Loucy (cell line): ENCODE measurements at regions not wholly inside any gene's neighbourhood (a gene's known extent, or its start where the extent isn't known, plus 50 kb on each side); places are given as distances from the start of the nearest gene placed in this dataset.

ENCODE experiments used
- H2AFZ ChIP-seq: fragments of 200-600 bp; sonication (generic); 2 replicates; pipeline ENCODE4 v1.6.0; 2016; ENCODE audit warnings: antibody characterized with exemption, mild to moderate bottlenecking, low read length, moderate library complexity
- H3F3A ChIP-seq: fragments of 200-600 bp; 2 replicates; pipeline ENCODE4 v1.6.0; 2016; ENCODE audit warnings: antibody characterized with exemption, low read depth, mild to moderate bottlenecking
- H3K27me3 ChIP-seq: fragments of 200-600 bp; sonication (generic); 2 replicates; pipeline ENCODE4 v1.6.1; 2014; ENCODE audit warnings: low read length, mild to moderate bottlenecking; ENCODE audit not compliant: insufficient read depth, poor library complexity, severe bottlenecking
- H3K36me3 ChIP-seq: fragments of 200-600 bp; sonication (generic); 2 replicates; pipeline ENCODE4 v1.6.1; 2016; ENCODE audit warnings: low read length; ENCODE audit not compliant: insufficient read depth
- H3K4me1 ChIP-seq: fragments of 200-600 bp; sonication (generic); 2 replicates; pipeline ENCODE4 v1.5.1; 2014; ENCODE audit warnings: low read length, mild to moderate bottlenecking; ENCODE audit not compliant: insufficient read depth, poor library complexity, severe bottlenecking
- H3K4me2 ChIP-seq: fragments of 200-600 bp; sonication (generic); 2 replicates; pipeline ENCODE4 v1.6.0; 2014; ENCODE audit warnings: antibody characterized with exemption, low read length, low read depth, mild to moderate bottlenecking; ENCODE audit not compliant: poor library complexity, severe bottlenecking
- H3K4me3 ChIP-seq: fragments of 200-600 bp; sonication (generic); 2 replicates; pipeline ENCODE4 v1.5.1; 2014; ENCODE audit warnings: low read length, mild to moderate bottlenecking, mixed read lengths; ENCODE audit not compliant: poor library complexity, severe bottlenecking
- H3K79me2 ChIP-seq: fragments of 200-600 bp; sonication (generic); 2 replicates; pipeline ENCODE4 v1.6.1; 2014; ENCODE audit warnings: low read length; ENCODE audit not compliant: insufficient read depth
- H3K9ac ChIP-seq: fragments of 200-600 bp; sonication (generic); 2 replicates; pipeline ENCODE4 v1.6.0; 2014; ENCODE audit warnings: mild to moderate bottlenecking, low read depth, low read length, moderate library complexity; ENCODE audit not compliant: poor library complexity, severe bottlenecking
- H3K9me2 ChIP-seq: fragments of 200-600 bp; sonication (generic); replicated peaks from 2 replicates; pipeline ENCODE4 v1.6.1; 2016; ENCODE audit warnings: low read depth, low read length, mixed read lengths
- H3K9me3 ChIP-seq: fragments of 200-600 bp; sonication (generic); 2 replicates; pipeline ENCODE4 v1.6.1; 2014; ENCODE audit warnings: mild to moderate bottlenecking, antibody characterized with exemption, low read length, low read depth; ENCODE audit not compliant: insufficient read depth
- H4K20me1 ChIP-seq: fragments of 200-600 bp; sonication (generic); 2 replicates; pipeline ENCODE4 v1.6.0; 2014; ENCODE audit warnings: antibody characterized with exemption, low read length, mild to moderate bottlenecking; ENCODE audit not compliant: insufficient read depth, poor library complexity, severe bottlenecking
- EZH2phosphoT487 ChIP-seq: fragments of 200-600 bp; IDR thresholded peaks from 2 replicates; pipeline ENCODE4 v1.6.1; 2018; ENCODE audit warnings: antibody characterized with exemption, mild to moderate bottlenecking, moderate library complexity, borderline replicate concordance
- TF ChIP-seq, protein P1 (sequence below): fragments of 200-600 bp; sonication (generic); conservative IDR thresholded peaks from 2 replicates; pipeline ENCODE4 v1.5.1; 2014; ENCODE audit warnings: mild to moderate bottlenecking, antibody characterized with exemption, low read length

DNA sequence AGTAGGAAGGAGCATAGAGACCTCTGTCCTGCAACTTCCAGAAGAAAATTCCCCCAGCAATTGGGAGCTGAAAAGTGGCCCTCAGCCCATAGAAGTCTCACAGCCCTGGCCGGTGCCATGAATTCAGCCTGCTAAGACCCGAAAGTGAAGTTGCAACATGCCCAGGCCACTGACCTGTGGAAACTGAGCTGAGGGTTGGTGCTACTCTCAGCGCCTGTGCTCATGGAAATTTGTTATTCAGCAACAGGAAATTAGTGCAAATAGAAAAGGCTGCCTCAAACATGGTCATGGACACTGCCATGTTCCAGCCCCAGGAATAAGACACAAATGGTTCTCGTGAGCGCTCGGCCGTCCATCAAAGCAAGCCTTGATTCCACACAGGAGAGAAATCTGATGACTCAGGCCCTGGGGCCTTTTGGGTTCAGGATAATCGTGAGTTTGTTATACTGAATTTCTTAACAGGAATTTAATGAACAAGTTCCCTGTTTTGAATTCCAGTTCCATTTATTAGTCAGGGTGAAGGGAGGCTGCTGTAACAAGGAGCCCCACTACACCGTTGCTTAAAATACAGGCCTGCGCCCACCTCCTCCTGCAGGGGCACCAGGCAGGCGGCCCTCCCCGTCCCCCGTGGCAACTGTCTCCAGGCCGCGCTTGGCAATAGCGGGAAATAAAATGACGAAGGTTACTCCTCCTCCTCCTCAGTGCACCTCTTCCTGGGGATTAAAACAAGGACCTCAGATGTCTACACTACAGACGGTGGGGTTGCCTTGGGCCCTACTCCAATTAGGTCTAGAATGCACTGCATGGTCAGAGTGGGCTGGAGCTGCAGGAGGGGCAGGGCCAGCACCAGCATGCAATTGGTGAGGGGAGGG lies 152.9 kb downstream of the ERMARD start:
- no peaks in the 10 kb centered on the region for H3K79me2 ChIP-seq
- no peaks in the 10 kb centered on the region for H4K20me1 ChIP-seq
- no peaks in the 10 kb centered on the region for H3K36me3 ChIP-seq
- TF ChIP-seq, protein P1, sequence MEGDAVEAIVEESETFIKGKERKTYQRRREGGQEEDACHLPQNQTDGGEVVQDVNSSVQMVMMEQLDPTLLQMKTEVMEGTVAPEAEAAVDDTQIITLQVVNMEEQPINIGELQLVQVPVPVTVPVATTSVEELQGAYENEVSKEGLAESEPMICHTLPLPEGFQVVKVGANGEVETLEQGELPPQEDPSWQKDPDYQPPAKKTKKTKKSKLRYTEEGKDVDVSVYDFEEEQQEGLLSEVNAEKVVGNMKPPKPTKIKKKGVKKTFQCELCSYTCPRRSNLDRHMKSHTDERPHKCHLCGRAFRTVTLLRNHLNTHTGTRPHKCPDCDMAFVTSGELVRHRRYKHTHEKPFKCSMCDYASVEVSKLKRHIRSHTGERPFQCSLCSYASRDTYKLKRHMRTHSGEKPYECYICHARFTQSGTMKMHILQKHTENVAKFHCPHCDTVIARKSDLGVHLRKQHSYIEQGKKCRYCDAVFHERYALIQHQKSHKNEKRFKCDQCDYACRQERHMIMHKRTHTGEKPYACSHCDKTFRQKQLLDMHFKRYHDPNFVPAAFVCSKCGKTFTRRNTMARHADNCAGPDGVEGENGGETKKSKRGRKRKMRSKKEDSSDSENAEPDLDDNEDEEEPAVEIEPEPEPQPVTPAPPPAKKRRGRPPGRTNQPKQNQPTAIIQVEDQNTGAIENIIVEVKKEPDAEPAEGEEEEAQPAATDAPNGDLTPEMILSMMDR = no peak
- TF ChIP-seq EZH2phosphoT487 = no peak
- H3K4me1 ChIP-seq = no peaks in the 10 kb centered on the region
- H3K9ac ChIP-seq = no peak overlapping the region
- no peaks in the 10 kb centered on the region for H3K27me3 ChIP-seq
- no peaks in the 10 kb centered on the region for H3F3A ChIP-seq
- no peak overlapping the region for H3K4me3 ChIP-seq
- no peak overlapping the region for H3K4me2 ChIP-seq
- H3K9me3 ChIP-seq = peaks cover 12% of the 10 kb centered on the region; the same call in 1 of the 2 replicates
- no peak overlapping the region for H2AFZ ChIP-seq
- H3K9me2 ChIP-seq = no peaks in the 10 kb centered on the region

DNA sequence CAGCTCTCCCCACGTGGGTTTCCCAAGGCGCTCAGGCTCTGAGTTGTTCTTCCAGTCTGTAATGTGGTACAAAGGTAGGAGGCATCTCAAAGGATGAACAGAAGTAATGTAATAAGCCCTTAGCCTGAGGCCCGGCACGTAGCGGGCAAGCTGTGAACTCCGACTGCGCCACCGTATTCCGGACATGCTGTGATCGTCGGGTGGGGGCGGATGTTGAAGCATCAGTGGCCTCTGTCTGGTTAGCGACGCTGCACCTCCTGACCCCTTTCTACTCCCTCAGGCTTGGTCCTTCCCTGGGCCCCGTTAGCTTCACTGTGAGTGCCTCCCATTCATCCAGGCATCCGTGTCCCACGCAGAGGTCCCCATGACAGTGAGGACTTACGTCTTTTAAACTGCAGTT lies 151.7 kb downstream of the ERMARD start:
- no peak overlapping the region for H3K4me2 ChIP-seq
- H3K9me2 ChIP-seq = no peaks in the 10 kb centered on the region
- H3K27me3 ChIP-seq = no peaks in the 10 kb centered on the region
- no peak for TF ChIP-seq EZH2phosphoT487
- TF ChIP-seq, protein P1 = no peak
- no peak overlapping the region for H2AFZ ChIP-seq
- H3K9ac ChIP-seq = no peak overlapping the region
- no peaks in the 10 kb centered on the region for H4K20me1 ChIP-seq
- peaks cover 12% of the 10 kb centered on the region; the same call in 1 of the 2 replicates for H3K9me3 ChIP-seq
- no peaks in the 10 kb centered on the region for H3K36me3 ChIP-seq
- no peaks in the 10 kb centered on the region for H3F3A ChIP-seq
- no peak overlapping the region for H3K4me3 ChIP-seq
- H3K4me1 ChIP-seq = no peaks in the 10 kb centered on the region
- no peaks in the 10 kb centered on the region for H3K79me2 ChIP-seq

DNA sequence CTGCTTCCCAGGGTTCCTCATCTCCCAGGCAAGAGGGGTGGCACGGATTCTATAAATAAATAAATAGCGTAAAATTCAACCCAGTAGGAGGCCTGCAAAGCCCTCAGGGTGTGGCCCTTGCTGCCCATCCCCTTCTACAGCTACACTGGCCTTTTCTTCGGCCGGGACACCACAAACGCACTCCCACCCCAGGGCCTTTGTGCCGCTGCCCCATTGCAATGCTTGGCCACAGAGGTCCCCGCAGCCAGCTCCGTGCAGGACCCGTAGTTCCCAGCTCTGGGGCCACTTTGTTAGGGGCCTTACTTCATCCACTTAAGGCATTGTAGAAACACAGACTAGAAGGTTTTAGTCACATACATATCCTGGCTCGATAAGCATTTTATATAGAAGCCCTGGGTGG lies 151.2 kb downstream of the ERMARD start:
- no peaks in the 10 kb centered on the region for H3K27me3 ChIP-seq
- no peaks in the 10 kb centered on the region for H3K79me2 ChIP-seq
- no peak overlapping the region for H3K4me3 ChIP-seq
- no peaks in the 10 kb centered on the region for H3K4me1 ChIP-seq
- no peaks in the 10 kb centered on the region for H3K9me2 ChIP-seq
- H3F3A ChIP-seq = no peaks in the 10 kb centered on the region
- peaks cover 14% of the 10 kb centered on the region; the same call in 1 of the 2 replicates for H3K9me3 ChIP-seq
- no peak overlapping the region for H2AFZ ChIP-seq
- H3K9ac ChIP-seq = no peak overlapping the region
- H3K4me2 ChIP-seq = no peak overlapping the region
- no peaks in the 10 kb centered on the region for H3K36me3 ChIP-seq
- TF ChIP-seq, protein P1 = no peak
- no peak for TF ChIP-seq EZH2phosphoT487
- no peaks in the 10 kb centered on the region for H4K20me1 ChIP-seq
